ENCODE measurements at regions not wholly inside any gene's neighbourhood (a gene's known extent, or its start where the extent isn't known, plus 50 kb on each side); places are given as distances from the start of the nearest gene placed in this dataset.

DNA sequence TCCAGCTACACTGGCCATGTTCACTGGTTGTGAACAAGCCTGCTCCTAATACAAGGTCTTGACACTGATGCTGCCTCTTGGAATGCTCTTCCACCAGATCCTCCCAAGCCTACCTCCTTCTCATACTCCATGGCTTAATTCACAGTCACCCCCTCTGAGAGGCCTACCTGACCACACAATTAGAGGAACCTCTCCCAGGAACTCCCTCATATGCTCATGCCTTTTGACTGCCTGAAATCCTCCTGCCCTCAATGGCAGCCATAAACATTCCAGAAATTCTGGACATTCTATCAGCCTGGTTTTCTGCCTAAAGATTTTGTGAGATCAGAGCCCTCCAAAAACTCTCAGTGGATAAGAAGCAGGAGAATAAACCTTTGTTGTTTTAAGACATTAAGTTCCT is 340.2 kb downstream of the C12orf75 start:
- H3K9ac ChIP-seq (ENCODE audit: low read length): no peak overlapping the region
- no peaks in the 10 kb centered on the region for H3K9me2 ChIP-seq (replicated peaks; ENCODE audit: insufficient read depth, low read length)
- no peak overlapping the region for H3K4me2 ChIP-seq (ENCODE audit: low read depth, low read length, poor library complexity, severe bottlenecking)
- H3K27ac ChIP-seq (ENCODE audit: low read length): no peak overlapping the region
- no peaks in the 10 kb centered on the region for H3K27me3 ChIP-seq (ENCODE audit: low read length)
- no peaks in the 10 kb centered on the region for H3K79me2 ChIP-seq (ENCODE audit: low read length)
- H3K4me1 ChIP-seq (ENCODE audit: low read length): no peaks in the 10 kb centered on the region
- H4K20me1 ChIP-seq (ENCODE audit: insufficient read depth, low read depth, low read length): no peaks in the 10 kb centered on the region
- H2AFZ ChIP-seq (ENCODE audit: low read length): no peak overlapping the region
- H3K9me3 ChIP-seq (ENCODE audit: low read length): no peaks in the 10 kb centered on the region
- no peak overlapping the region for H3K4me3 ChIP-seq (ENCODE audit: low read length)
- no peak for DNase-seq
- H3K36me3 ChIP-seq (ENCODE audit: insufficient read depth, low read length): no peaks in the 10 kb centered on the region

DNA sequence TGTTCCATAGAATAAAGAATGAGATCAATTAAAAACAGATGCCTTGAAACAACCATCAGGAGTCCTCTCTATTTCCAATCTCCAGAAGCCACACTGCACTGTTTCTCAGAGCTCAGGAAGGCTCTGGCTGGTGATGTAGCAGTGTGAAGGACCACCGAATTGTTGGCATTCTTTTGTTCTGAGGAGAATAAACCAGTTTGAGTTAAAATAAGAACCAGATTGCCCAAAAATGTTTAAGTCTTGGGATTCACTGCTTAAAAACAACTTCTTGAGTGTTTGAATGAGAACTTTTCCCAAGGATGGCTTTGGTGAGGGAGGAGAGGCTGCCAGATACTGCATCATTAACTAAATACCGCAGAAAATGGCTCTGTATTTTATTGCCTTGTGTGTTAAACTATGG is 341.2 kb downstream of the C12orf75 start:
- Histone ChIP-seq H2AFZ (ENCODE audit: low read length) (no peak overlapping the region), H3K27ac (ENCODE audit: low read length) (no peak overlapping the region), H3K27me3 (ENCODE audit: low read length) (no peaks in the 10 kb centered on the region), H3K4me1 (ENCODE audit: low read length) (no peaks in the 10 kb centered on the region), H3K4me3 (ENCODE audit: low read length) (no peak overlapping the region), H4K20me1 (ENCODE audit: insufficient read depth, low read depth, low read length) (no peaks in the 10 kb centered on the region), H3K9me3 (ENCODE audit: low read length) (no peaks in the 10 kb centered on the region), H3K36me3 (ENCODE audit: insufficient read depth, low read length) (no peaks in the 10 kb centered on the region), H3K9me2 (replicated peaks; ENCODE audit: insufficient read depth, low read length) (no peaks in the 10 kb centered on the region), H3K4me2 (ENCODE audit: low read depth, low read length, poor library complexity, severe bottlenecking) (no peak overlapping the region), H3K9ac (ENCODE audit: low read length) (no peak overlapping the region), H3K79me2 (ENCODE audit: low read length) (no peaks in the 10 kb centered on the region)
- DNase-seq: no peak

GRCh38 chr12:105672121-105672975 is 341.9 kb downstream of the C12orf75 start:
- no peak overlapping the region for H2AFZ ChIP-seq (ENCODE audit: low read length)
- H3K9me3 ChIP-seq (ENCODE audit: low read length): no peaks in the 10 kb centered on the region
- no peak for DNase-seq
- H3K4me2 ChIP-seq (ENCODE audit: low read depth, low read length, poor library complexity, severe bottlenecking): no peak overlapping the region
- H3K9ac ChIP-seq (ENCODE audit: low read length): no peak overlapping the region
- no peaks in the 10 kb centered on the region for H3K27me3 ChIP-seq (ENCODE audit: low read length)
- no peaks in the 10 kb centered on the region for H3K9me2 ChIP-seq (replicated peaks; ENCODE audit: insufficient read depth, low read length)
- no peak overlapping the region for H3K4me3 ChIP-seq (ENCODE audit: low read length)
- H3K79me2 ChIP-seq (ENCODE audit: low read length): no peaks in the 10 kb centered on the region
- no peaks in the 10 kb centered on the region for H3K4me1 ChIP-seq (ENCODE audit: low read length)
- H3K27ac ChIP-seq (ENCODE audit: low read length): no peak overlapping the region
- H4K20me1 ChIP-seq (ENCODE audit: insufficient read depth, low read depth, low read length): no peaks in the 10 kb centered on the region
- no peaks in the 10 kb centered on the region for H3K36me3 ChIP-seq (ENCODE audit: insufficient read depth, low read length)

GRCh38 chr12:105674871-105675699 is 344.6 kb downstream of the C12orf75 start:
- Histone ChIP-seq H2AFZ (ENCODE audit: low read length) (no peak overlapping the region), H4K20me1 (ENCODE audit: insufficient read depth, low read depth, low read length) (no peaks in the 10 kb centered on the region), H3K9ac (ENCODE audit: low read length) (no peak overlapping the region), H3K4me3 (ENCODE audit: low read length) (no peak overlapping the region), H3K9me2 (replicated peaks; ENCODE audit: insufficient read depth, low read length) (no peaks in the 10 kb centered on the region), H3K79me2 (ENCODE audit: low read length) (no peaks in the 10 kb centered on the region), H3K9me3 (ENCODE audit: low read length) (no peaks in the 10 kb centered on the region), H3K27me3 (ENCODE audit: low read length) (no peaks in the 10 kb centered on the region), H3K4me2 (ENCODE audit: low read depth, low read length, poor library complexity, severe bottlenecking) (no peak overlapping the region), H3K27ac (ENCODE audit: low read length) (no peak overlapping the region), H3K4me1 (ENCODE audit: low read length) (no peaks in the 10 kb centered on the region), H3K36me3 (ENCODE audit: insufficient read depth, low read length) (no peaks in the 10 kb centered on the region)
- no peak for DNase-seq

DNA sequence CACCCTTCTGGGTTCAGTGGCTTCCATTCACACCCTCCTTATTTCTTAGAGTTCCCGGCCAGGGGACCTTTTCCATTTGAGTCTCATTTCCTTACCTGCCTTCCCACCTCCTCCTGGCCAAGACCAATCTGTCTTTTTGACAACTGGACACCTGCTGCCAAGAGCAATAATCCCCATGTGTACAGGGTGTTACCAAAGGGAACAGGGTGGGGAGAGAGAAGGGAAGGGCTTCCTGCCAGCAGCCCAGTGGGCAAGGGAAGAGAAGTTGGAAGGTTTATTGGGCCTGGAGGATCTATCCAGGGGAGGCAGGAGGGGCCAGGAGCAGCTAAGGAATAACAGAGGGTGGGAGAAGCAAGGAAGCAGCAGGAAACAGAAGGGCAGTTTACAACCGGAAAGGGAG is 346.2 kb downstream of the C12orf75 start:
- Histone ChIP-seq H3K27ac (ENCODE audit: low read length) (no peak overlapping the region), H3K4me1 (ENCODE audit: low read length) (no peaks in the 10 kb centered on the region), H3K36me3 (ENCODE audit: insufficient read depth, low read length) (no peaks in the 10 kb centered on the region), H3K79me2 (ENCODE audit: low read length) (no peaks in the 10 kb centered on the region), H2AFZ (ENCODE audit: low read length) (no peak overlapping the region), H3K9ac (ENCODE audit: low read length) (no peak overlapping the region), H3K9me2 (replicated peaks; ENCODE audit: insufficient read depth, low read length) (no peaks in the 10 kb centered on the region), H3K4me3 (ENCODE audit: low read length) (no peak overlapping the region), H3K9me3 (ENCODE audit: low read length) (no peaks in the 10 kb centered on the region), H4K20me1 (ENCODE audit: insufficient read depth, low read depth, low read length) (no peaks in the 10 kb centered on the region), H3K4me2 (ENCODE audit: low read depth, low read length, poor library complexity, severe bottlenecking) (no peak overlapping the region), H3K27me3 (ENCODE audit: low read length) (no peaks in the 10 kb centered on the region)
- no peak for DNase-seq

DNA sequence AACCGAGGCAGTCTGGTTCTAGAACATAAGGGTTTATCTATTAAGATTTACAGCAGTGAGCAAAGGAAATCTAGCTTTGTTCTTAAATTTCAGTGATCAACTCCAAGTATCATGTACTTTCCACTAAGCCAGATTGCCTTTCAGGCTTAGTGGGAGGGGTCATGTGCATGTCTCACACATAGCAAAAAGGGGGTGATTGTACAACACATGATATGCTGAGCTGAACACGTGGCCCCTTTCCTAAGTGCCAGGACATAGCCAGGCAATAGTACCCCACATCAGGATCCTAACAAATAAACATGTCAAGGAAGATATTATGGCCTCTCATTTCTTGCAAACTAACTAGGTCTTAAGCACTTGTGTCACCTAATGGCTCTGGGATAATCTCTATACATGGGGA is 347.2 kb downstream of the C12orf75 start:
- Histone ChIP-seq H3K27me3 (ENCODE audit: low read length) (no peaks in the 10 kb centered on the region), H3K27ac (ENCODE audit: low read length) (no peak overlapping the region), H3K9me3 (ENCODE audit: low read length) (no peaks in the 10 kb centered on the region), H3K4me3 (ENCODE audit: low read length) (no peak overlapping the region), H3K36me3 (ENCODE audit: insufficient read depth, low read length) (no peaks in the 10 kb centered on the region), H3K4me1 (ENCODE audit: low read length) (no peaks in the 10 kb centered on the region), H3K79me2 (ENCODE audit: low read length) (no peaks in the 10 kb centered on the region), H4K20me1 (ENCODE audit: insufficient read depth, low read depth, low read length) (no peaks in the 10 kb centered on the region), H3K4me2 (ENCODE audit: low read depth, low read length, poor library complexity, severe bottlenecking) (no peak overlapping the region), H3K9ac (ENCODE audit: low read length) (no peak overlapping the region), H3K9me2 (replicated peaks; ENCODE audit: insufficient read depth, low read length) (no peaks in the 10 kb centered on the region), H2AFZ (ENCODE audit: low read length) (no peak overlapping the region)
- no peak for DNase-seq

DNA sequence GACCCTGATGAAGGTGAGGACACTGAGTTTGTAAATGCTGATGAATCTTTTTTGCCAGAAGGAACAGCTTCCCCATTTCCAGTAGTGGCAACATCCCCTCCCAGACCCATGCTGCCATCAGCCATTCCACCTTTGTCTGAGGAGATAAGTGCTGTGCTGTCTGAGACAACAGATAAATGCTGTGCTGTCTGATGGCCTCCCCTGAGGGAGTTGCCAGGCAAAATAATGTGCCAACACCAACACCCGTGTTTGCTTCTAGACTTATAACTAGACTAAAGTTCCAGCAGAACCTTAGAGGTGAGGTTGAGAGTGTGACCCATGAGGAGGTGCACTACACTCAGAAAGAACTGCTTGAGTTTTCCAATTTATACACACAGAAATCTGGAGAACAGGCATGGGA is 349.5 kb downstream of the C12orf75 start:
- no peaks in the 10 kb centered on the region for H3K9me2 ChIP-seq (replicated peaks; ENCODE audit: insufficient read depth, low read length)
- no peak for DNase-seq

GRCh38 chr12:105681341-105681740 is 350.9 kb downstream of the C12orf75 start:
- Histone ChIP-seq H3K4me3 (ENCODE audit: low read length) (no peak overlapping the region), H3K9me3 (ENCODE audit: low read length) (no peaks in the 10 kb centered on the region), H2AFZ (ENCODE audit: low read length) (no peak overlapping the region), H3K79me2 (ENCODE audit: low read length) (no peaks in the 10 kb centered on the region), H3K9ac (ENCODE audit: low read length) (no peak overlapping the region), H3K9me2 (replicated peaks; ENCODE audit: insufficient read depth, low read length) (no peaks in the 10 kb centered on the region), H3K36me3 (ENCODE audit: insufficient read depth, low read length) (no peaks in the 10 kb centered on the region), H3K27me3 (ENCODE audit: low read length) (no peaks in the 10 kb centered on the region), H3K27ac (ENCODE audit: low read length) (no peak overlapping the region), H4K20me1 (ENCODE audit: insufficient read depth, low read depth, low read length) (no peaks in the 10 kb centered on the region), H3K4me2 (ENCODE audit: low read depth, low read length, poor library complexity, severe bottlenecking) (no peak overlapping the region), H3K4me1 (ENCODE audit: low read length) (no peaks in the 10 kb centered on the region)
- no peak for DNase-seq

More for the DNA sequence above, 349.5 kb downstream of the C12orf75 start:
- no peak overlapping the region for H3K27ac ChIP-seq (ENCODE audit: low read length)
- H3K4me3 ChIP-seq (ENCODE audit: low read length): no peak overlapping the region
- H3K9me3 ChIP-seq (ENCODE audit: low read length): no peaks in the 10 kb centered on the region
- no peak overlapping the region for H2AFZ ChIP-seq (ENCODE audit: low read length)
- no peaks in the 10 kb centered on the region for H3K4me1 ChIP-seq (ENCODE audit: low read length)
- H3K36me3 ChIP-seq (ENCODE audit: insufficient read depth, low read length): no peaks in the 10 kb centered on the region
- no peaks in the 10 kb centered on the region for H3K27me3 ChIP-seq (ENCODE audit: low read length)
- H3K79me2 ChIP-seq (ENCODE audit: low read length): no peaks in the 10 kb centered on the region
- H3K9ac ChIP-seq (ENCODE audit: low read length): no peak overlapping the region
- no peak overlapping the region for H3K4me2 ChIP-seq (ENCODE audit: low read depth, low read length, poor library complexity, severe bottlenecking)
- no peaks in the 10 kb centered on the region for H4K20me1 ChIP-seq (ENCODE audit: insufficient read depth, low read depth, low read length)

All from Karpas-422 (cell line).